ENCODE measurements at regions not wholly inside any gene's neighbourhood (a gene's known extent, or its start where the extent isn't known, plus 50 kb on each side); places are given as distances from the start of the nearest gene placed in this dataset.

DNA sequence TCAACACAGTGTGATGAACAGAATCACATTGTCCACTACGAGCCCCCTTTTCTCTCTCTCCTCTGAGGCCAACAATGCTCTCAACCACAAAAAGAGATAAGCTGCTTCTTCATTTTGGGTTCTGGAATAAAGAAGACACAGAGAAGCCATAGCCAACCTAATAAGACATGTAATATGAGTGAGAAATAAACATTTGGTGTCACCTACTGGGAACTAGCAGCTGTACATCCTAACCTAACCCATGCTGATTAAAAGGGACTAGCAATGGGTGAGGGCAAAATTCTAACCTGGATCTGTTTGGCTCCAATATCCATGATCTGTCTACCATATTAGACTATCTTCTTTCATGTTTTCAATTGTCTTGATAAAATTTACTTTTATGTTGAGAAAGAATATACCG lies 369.1 kb upstream of the MARCKS start:
- TF ChIP-seq POLR2A (IDR thresholded peaks at IDR 0.05; ENCODE audit: low read length): no peak
- TF ChIP-seq GATA1 (IDR thresholded peaks at IDR 0.05; ENCODE audit: low read depth, low read length): no peak
